ENCODE measurements at regions not wholly inside any gene's neighbourhood (a gene's known extent, or its start where the extent isn't known, plus 50 kb on each side); places are given as distances from the start of the nearest gene placed in this dataset.

DNA sequence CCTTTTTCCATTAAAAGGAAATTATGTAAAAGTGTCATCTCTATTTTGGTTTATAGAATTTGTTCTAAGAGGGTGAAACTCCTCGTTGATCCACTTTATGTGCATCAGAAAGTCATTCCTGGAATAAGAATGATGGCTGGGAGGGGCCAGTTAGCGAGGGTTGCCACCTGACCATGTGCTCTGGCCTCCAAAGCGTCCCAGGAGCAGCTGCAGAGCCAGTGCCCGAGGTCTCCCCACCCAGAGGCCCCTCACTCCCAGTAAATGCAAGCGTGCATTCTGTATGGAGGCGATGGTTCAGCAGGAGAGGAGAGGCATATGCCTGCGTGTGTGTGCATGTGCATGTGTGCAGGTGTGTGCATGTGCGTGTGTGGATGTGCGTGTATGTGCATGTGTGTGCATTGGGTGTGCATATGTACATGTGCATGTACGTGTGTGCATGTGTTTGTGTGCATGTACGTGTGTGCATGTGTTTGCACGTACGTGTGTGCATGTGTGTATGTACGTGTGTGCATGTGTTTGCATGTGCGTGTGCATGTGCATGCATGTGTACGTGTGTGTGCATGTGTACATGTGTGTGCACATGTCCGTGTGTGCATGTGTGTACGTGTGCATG is 345.8 kb downstream of the TEX29 start:
- TF ChIP-seq, protein P1, sequence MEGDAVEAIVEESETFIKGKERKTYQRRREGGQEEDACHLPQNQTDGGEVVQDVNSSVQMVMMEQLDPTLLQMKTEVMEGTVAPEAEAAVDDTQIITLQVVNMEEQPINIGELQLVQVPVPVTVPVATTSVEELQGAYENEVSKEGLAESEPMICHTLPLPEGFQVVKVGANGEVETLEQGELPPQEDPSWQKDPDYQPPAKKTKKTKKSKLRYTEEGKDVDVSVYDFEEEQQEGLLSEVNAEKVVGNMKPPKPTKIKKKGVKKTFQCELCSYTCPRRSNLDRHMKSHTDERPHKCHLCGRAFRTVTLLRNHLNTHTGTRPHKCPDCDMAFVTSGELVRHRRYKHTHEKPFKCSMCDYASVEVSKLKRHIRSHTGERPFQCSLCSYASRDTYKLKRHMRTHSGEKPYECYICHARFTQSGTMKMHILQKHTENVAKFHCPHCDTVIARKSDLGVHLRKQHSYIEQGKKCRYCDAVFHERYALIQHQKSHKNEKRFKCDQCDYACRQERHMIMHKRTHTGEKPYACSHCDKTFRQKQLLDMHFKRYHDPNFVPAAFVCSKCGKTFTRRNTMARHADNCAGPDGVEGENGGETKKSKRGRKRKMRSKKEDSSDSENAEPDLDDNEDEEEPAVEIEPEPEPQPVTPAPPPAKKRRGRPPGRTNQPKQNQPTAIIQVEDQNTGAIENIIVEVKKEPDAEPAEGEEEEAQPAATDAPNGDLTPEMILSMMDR (conservative IDR thresholded peaks at IDR 0.05 in 1 of 2, IDR thresholded peaks at IDR 0.05 in 1 of 2; ENCODE audit: low read depth in 1 of 2, low read length in 2 of 2), result no peak
- TF ChIP-seq EZH2 (IDR thresholded peaks at IDR 0.05; ENCODE audit: low read length, missing control alignments), result no peak
